Stomach (tissue), 8 donors: ENCODE measurements at regions not wholly inside any gene's neighbourhood (a gene's known extent, or its start where the extent isn't known, plus 50 kb on each side); places are given as distances from the start of the nearest gene placed in this dataset.
A peak's percentile ranks its signal among the peaks of the same experiment; 100 is the strongest.

Experiments
- DNase-seq, 2 donors: peaks; one replicate each; pipeline versions ENCODE4 v3.0.0 to v3.0.0-alpha.2; 2013 to 2019
- H3K27ac ChIP-seq, 5 donors: fragments of 200-600 bp in 4 of 5; sonication (generic) in 4 of 5; one replicate each; pipeline ENCODE4 v1.5.1; 2013 to 2019; ENCODE audit warnings: mild to moderate bottlenecking in 1 of 5, moderate library complexity in 1 of 5
- H3K27me3 ChIP-seq, 3 donors: fragments of 200-600 bp; sonication (generic); one replicate each; pipeline ENCODE4 v1.5.1; 2017 to 2019; ENCODE audit warnings: mixed run types in 1 of 3
- H3K36me3 ChIP-seq, 4 donors: fragments of 200-600 bp; sonication (generic); 1 replicate in 3 of 4; 2 replicates in 1 of 4; pipeline ENCODE4 v1.5.1; 2016 to 2019
- H3K4me1 ChIP-seq, 4 donors: fragments of 200-600 bp; sonication (generic); one replicate each; pipeline ENCODE4 v1.5.1; 2016 to 2019
- H3K4me3 ChIP-seq, 4 donors: fragments of 200-600 bp; sonication (generic) in 3 of 4; one replicate each; pipeline ENCODE4 v1.5.1; 2016 to 2019; ENCODE audit warnings: mild to moderate bottlenecking in 1 of 4
- H3K9me3 ChIP-seq, 4 donors: fragments of 200-600 bp; sonication (generic); one replicate each; pipeline ENCODE4 v1.5.1; 2016 to 2019
- CTCF ChIP-seq, 7 experiments: fragments of 450-650 bp in 4 of 7; fragments of 200-600 bp in 3 of 7; sonication (generic) in 3 of 7; IDR thresholded peaks; one replicate each; pipeline ENCODE4 v1.5.1; 2016 to 2019; ENCODE audit warnings: antibody characterized with exemption in 7 of 7, control low read depth in 2 of 7, mild to moderate bottlenecking in 1 of 7
- EP300 ChIP-seq: sonication (generic); formaldehyde crosslinking; IDR thresholded peaks from one replicate; pipeline ENCODE4 v1.6.1; 2017; ENCODE audit warnings: antibody characterized with exemption
- POLR2A ChIP-seq, 4 donors: fragments of 450-650 bp; IDR thresholded peaks; one replicate each; pipeline ENCODE4 v1.6.1; 2016; ENCODE audit warnings: antibody characterized with exemption in 4 of 4, control low read depth in 2 of 4, mild to moderate bottlenecking in 1 of 4, moderate library complexity in 1 of 4
- POLR2AphosphoS5 ChIP-seq, 3 donors: sonication (generic); formaldehyde crosslinking; IDR thresholded peaks; one replicate each; pipeline ENCODE4 v1.6.1; 2016; ENCODE audit warnings: antibody characterized with exemption in 3 of 3
- WGBS, 5 donors: extraction: QIAGEN DNeasy Blood & Tissue Kit in 3 of 5; methylation state at CpG; one replicate each; pipeline versions ENCODE4 v1.1.5 to v1.1.7; 2013 to 2018; 5-methylcytosine and 5-hydroxymethylcytosine counted together
- intact Hi-C: fragments of 100-400 bp; cut with DNase I; formaldehyde crosslinking; loops from one replicate; pipeline ENCODE4 v1.15.1; 2023; ENCODE audit warnings: low total_unique reads
- donor health status: healthy with polysubstance abuse.
- donor health status: Bipolar disorder and iron deficiency.
- donor health status: healthy.

GRCh38 chr5:133756756-133757155, 144.4 kb upstream of the FSTL4 start:
- no peak for DNase-seq

GRCh38 chr5:133756036-133756435, 143.7 kb upstream of the FSTL4 start:
- Histone ChIP-seq H3K9me3 (no peaks in the 10 kb centered on the region), H3K36me3 (no peaks in the 10 kb centered on the region), H3K27me3 (peaks cover 0 to 30% (median 4%) of the 10 kb centered on the region in 3 donors), H3K27ac (no peak overlapping the region), H3K4me1 (no peaks in the 10 kb centered on the region), H3K4me3 (no peak overlapping the region)
- WGBS, 5 donors, result 86 to 97% (median 93%) methylated on average over 3 of the region's 3 CpGs
- no peak for DNase-seq
- TF ChIP-seq POLR2AphosphoS5 (IDR thresholded peaks at IDR 0.05) (no peak), POLR2A (IDR thresholded peaks at IDR 0.05) (no peak), EP300 (no peak), CTCF (IDR thresholded peaks at IDR 0.05) (no peak)
- intact Hi-C loops, result loop anchor here (10.0 kb wide), 1 partner anchor 109 kb away; no protein-coding TSS in a partner anchor

More at GRCh38 chr5:133756756-133757155, 144.4 kb upstream of the FSTL4 start:
- WGBS, 5 donors, result 58 to 80% (median 66%) methylated on average over 3 of the region's 3 CpGs
- Histone ChIP-seq H3K9me3 (no peaks in the 10 kb centered on the region), H3K27ac (no peak overlapping the region), H3K4me1 (no peaks in the 10 kb centered on the region), H3K36me3 (no peaks in the 10 kb centered on the region), H3K27me3 (peaks cover 0 to 30% (median 4%) of the 10 kb centered on the region in 3 donors), H3K4me3 (no peak overlapping the region)
- TF ChIP-seq POLR2AphosphoS5 (IDR thresholded peaks at IDR 0.05) (no peak), POLR2A (IDR thresholded peaks at IDR 0.05) (no peak), EP300 (no peak), CTCF (IDR thresholded peaks at IDR 0.05) (no peak)
- intact Hi-C loops, result loop anchor here (10.0 kb wide), 1 partner anchor 108 kb away; no protein-coding TSS in a partner anchor

- no peaks in the 10 kb centered on the region for H3K4me1 ChIP-seq
- no peak overlapping the region for H3K4me3 ChIP-seq
- H3K27me3 ChIP-seq, result peaks cover 0 to 30% (median 4%) of the 10 kb centered on the region in 3 donors
- intact Hi-C loops, result loop anchor here (10.0 kb wide), 1 partner anchor 110 kb away; no protein-coding TSS in a partner anchor
- no peak overlapping the region for H3K27ac ChIP-seq
- 21 to 31% (median 29%) methylated on average over 5 of the region's 5 CpGs for WGBS, 5 donors
- no peaks in the 10 kb centered on the region for H3K36me3 ChIP-seq
- DNase-seq, result peak; percentile 40 to 62
- H3K9me3 ChIP-seq, result no peaks in the 10 kb centered on the region
- TF ChIP-seq POLR2A (IDR thresholded peaks at IDR 0.05) (no peak), CTCF (IDR thresholded peaks at IDR 0.05) (peak in 4 of 7 experiments; percentile 28 to 41 (median 30))
Measured at GRCh38 chr5:133754575-133755169, 142.3 kb upstream of the FSTL4 start.

- Histone ChIP-seq H3K9me3 (no peaks in the 10 kb centered on the region), H3K27me3 (peaks cover 0 to 30% (median 4%) of the 10 kb centered on the region in 3 donors), H3K36me3 (no peaks in the 10 kb centered on the region), H3K4me3 (no peak overlapping the region), H3K4me1 (no peaks in the 10 kb centered on the region), H3K27ac (no peak overlapping the region)
- intact Hi-C loops, result loop anchor here (10.0 kb wide), 1 partner anchor 111 kb away; no protein-coding TSS in a partner anchor
- peak in 1 of 2 donors; percentile 40 for DNase-seq
- 48 to 76% (median 54%) methylated on average over 3 of the region's 3 CpGs for WGBS, 5 donors
- TF ChIP-seq EP300 (no peak), POLR2A (IDR thresholded peaks at IDR 0.05) (no peak), POLR2AphosphoS5 (IDR thresholded peaks at IDR 0.05) (no peak), CTCF (IDR thresholded peaks at IDR 0.05) (no peak)
Measured at GRCh38 chr5:133753856-133754255, 141.5 kb upstream of the FSTL4 start.
